T-helper 2 cell treated with Interferon-gamma antibody and Interleukin-4, amounts not matched to agents 5 μg/mL and 100 μg/mL, for 36 hours (primary cell): ENCODE measurements at regions not wholly inside any gene's neighbourhood (a gene's known extent, or its start where the extent isn't known, plus 50 kb on each side); places are given as distances from the start of the nearest gene placed in this dataset.

Experiments used
- DNase-seq: peaks from one replicate; pipeline ENCODE4 v3.0.0; 2021; ENCODE audit warnings: low spot score
- H3K27ac Mint-ChIP-seq: one replicate; pipeline ENCODE4 v1.8.0; 2021; ENCODE audit warnings: mild to moderate bottlenecking, mixed read lengths
- H3K27me3 Mint-ChIP-seq: one replicate; pipeline ENCODE4 v1.8.0; 2021; ENCODE audit warnings: low read depth, mixed read lengths
- H3K36me3 Mint-ChIP-seq: one replicate; pipeline ENCODE4 v1.8.0; 2021; ENCODE audit warnings: low read depth, mixed read lengths
- H3K4me1 Mint-ChIP-seq: one replicate; pipeline ENCODE4 v1.8.0; 2021; ENCODE audit warnings: low read depth, mixed read lengths
- H3K4me3 Mint-ChIP-seq: one replicate; pipeline ENCODE4 v1.8.0; 2022; ENCODE audit warnings: mild to moderate bottlenecking, moderate library complexity, mixed read lengths
- H3K9me3 Mint-ChIP-seq: one replicate; pipeline ENCODE4 v1.8.0; 2021; ENCODE audit warnings: mixed read lengths

DNA sequence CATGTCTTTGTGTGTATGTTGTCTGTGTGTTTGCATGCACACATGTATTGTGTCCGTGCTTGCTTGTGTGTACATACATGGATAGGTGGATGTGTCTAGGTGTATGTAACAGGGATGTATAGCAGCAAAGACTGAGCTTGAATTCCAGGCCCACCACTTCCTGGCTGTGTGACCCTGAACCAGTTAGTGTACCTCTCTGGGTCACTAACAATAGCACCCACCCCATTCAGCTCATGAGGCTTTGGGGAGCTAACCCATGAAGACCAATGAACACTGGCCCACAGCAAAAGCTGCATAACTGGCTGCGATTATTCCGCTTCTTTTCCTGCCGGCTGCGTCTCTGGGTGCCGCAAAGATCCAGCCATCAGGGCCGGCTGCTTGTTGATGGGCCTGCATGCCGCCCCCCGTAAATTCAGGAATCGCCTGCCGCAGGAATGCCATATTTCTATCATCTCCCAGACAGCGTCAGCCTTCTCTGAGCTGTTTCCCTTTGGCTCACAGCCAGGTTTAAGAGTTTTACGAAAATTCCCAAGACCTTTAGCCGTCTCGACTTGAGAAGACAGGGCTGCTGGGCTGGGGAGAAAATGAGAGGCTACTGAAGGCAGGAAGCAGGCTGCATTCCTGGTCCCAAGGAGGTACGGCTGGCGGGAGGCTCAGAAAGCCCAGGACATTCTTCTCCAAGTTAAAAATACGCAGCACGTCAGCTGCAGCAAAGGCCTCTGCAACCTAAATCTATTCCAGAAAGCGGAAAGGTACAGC is 224.6 kb downstream of the MN1 start:
- Mint-ChIP-seq H3K4me1 (no peaks in the 10 kb centered on the region), H3K27me3 (no peaks in the 10 kb centered on the region), H3K9me3 (no peaks in the 10 kb centered on the region), H3K4me3 (no peak overlapping the region), H3K27ac (no peak overlapping the region), H3K36me3 (no peaks in the 10 kb centered on the region)
- no peak for DNase-seq

DNA sequence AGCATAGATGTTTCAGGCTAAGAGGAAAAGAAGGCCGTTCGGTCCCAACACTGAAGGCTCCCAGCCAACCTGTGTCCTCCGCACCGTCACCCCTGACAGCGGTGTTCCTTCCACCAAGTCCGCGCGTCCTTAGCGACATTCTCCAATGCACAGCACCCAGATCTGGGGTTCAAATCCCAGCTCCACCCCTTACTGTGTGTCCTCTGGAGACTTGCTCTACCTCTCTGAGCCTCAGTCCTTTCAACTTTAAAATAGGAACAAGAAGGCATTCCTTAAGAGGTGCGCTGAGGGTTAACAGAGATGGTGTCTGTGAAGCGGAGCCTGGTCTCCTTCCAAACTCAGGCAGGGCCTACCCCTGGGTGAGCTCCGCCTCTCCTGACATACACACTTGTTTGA is 224.0 kb downstream of the MN1 start:
- Mint-ChIP-seq H3K4me3 (no peak overlapping the region), H3K36me3 (no peaks in the 10 kb centered on the region), H3K27ac (no peak overlapping the region), H3K4me1 (no peaks in the 10 kb centered on the region), H3K9me3 (no peaks in the 10 kb centered on the region), H3K27me3 (no peaks in the 10 kb centered on the region)
- no peak for DNase-seq

DNA sequence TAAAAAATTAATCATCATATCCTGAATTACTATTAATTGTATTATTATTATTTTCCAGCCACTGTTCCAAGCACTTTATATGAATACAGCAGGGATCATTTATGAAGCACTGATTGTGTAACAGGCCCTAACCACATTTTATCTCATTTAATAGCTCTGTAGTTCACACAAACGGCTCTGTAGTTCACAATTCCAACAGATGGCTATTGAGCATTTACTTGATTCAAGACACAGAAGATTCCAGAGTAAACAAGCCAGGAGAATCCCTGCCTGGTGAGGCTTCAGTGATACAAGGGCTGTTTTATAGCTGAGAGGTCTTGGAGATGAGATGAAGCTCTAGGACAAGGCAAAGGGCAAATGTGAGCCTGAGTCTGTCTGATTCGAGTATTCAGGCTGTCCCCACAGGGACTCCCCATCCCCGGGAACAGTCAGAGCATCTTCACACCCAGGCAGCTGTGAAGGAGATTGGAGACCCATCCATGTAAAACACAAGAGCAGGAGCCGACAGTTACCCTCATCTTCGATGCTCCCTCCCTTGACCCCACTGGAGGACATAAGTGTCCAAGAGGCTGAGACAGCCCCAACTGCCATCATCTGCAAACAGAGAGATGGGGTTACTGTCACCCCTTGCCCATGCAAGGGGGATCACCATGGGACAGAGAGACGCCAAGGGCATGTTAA is 222.5 kb downstream of the MN1 start:
- no peak overlapping the region for H3K27ac Mint-ChIP-seq
- H3K27me3 Mint-ChIP-seq = no peaks in the 10 kb centered on the region
- no peak for DNase-seq
- H3K4me3 Mint-ChIP-seq = no peak overlapping the region
- H3K9me3 Mint-ChIP-seq = no peaks in the 10 kb centered on the region
- no peaks in the 10 kb centered on the region for H3K36me3 Mint-ChIP-seq
- no peaks in the 10 kb centered on the region for H3K4me1 Mint-ChIP-seq

GRCh38 chr22:27580311-27580897 is 221.2 kb downstream of the MN1 start:
- Mint-ChIP-seq H3K27ac (no peak overlapping the region), H3K9me3 (no peaks in the 10 kb centered on the region), H3K4me3 (no peak overlapping the region), H3K4me1 (no peaks in the 10 kb centered on the region), H3K36me3 (no peaks in the 10 kb centered on the region), H3K27me3 (no peaks in the 10 kb centered on the region)
- DNase-seq = no peak

GRCh38 chr22:27581236-27581635 is 220.3 kb downstream of the MN1 start:
- no peak for DNase-seq
- Mint-ChIP-seq H3K4me1 (no peaks in the 10 kb centered on the region), H3K36me3 (no peaks in the 10 kb centered on the region), H3K27me3 (no peaks in the 10 kb centered on the region), H3K27ac (no peak overlapping the region), H3K9me3 (no peaks in the 10 kb centered on the region), H3K4me3 (no peak overlapping the region)

GRCh38 chr22:27581688-27582087 is 219.9 kb downstream of the MN1 start:
- H3K4me3 Mint-ChIP-seq = no peak overlapping the region
- no peaks in the 10 kb centered on the region for H3K36me3 Mint-ChIP-seq
- no peaks in the 10 kb centered on the region for H3K4me1 Mint-ChIP-seq
- H3K27ac Mint-ChIP-seq = no peak overlapping the region
- no peaks in the 10 kb centered on the region for H3K27me3 Mint-ChIP-seq
- H3K9me3 Mint-ChIP-seq = no peaks in the 10 kb centered on the region
- DNase-seq = no peak

DNA sequence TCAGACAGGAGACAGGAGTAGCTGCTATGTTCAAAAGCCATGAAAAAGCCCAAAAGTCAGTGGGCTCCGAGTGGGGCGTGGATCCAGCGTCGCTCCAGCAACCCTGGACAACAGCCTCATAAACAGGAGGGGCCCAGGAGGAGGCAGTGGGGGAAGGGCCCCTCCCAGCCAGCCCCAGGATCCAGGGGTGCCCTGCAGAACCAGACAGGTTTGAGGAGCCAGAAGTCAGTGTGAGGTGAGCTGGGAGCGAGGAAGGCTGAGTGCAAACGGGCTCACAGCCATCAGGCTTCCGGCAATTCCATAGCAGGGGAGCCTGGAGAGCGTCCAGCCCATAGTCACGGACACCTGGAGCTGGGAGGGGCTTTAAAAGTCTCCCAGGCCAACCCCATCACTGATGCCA is 217.7 kb downstream of the MN1 start:
- Mint-ChIP-seq H3K36me3 (no peaks in the 10 kb centered on the region), H3K27me3 (no peaks in the 10 kb centered on the region), H3K9me3 (no peaks in the 10 kb centered on the region), H3K27ac (no peak overlapping the region), H3K4me1 (no peaks in the 10 kb centered on the region), H3K4me3 (no peak overlapping the region)
- DNase-seq = no peak

DNA sequence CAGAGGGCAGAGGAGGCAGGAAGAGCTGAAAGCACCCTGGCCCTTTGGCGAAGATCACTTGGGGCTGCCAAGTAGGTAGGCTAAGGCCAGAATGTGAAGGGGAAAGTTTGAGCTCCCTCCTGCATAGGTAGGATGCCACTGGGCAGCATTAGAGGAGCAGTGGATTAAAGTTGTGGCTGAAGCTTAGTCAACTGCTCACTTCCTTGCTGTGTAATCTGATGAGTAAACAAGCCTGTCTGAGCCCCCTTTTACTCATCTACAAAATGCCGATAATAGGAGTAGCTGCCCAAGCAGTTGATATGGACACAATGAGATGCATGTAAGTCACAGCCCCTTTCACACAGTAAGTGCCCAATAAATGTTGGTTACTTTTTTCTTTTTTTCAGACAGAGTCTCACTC is 216.4 kb downstream of the MN1 start:
- Mint-ChIP-seq H3K36me3 (no peaks in the 10 kb centered on the region), H3K9me3 (no peaks in the 10 kb centered on the region), H3K4me1 (no peaks in the 10 kb centered on the region), H3K27me3 (no peaks in the 10 kb centered on the region), H3K27ac (no peak overlapping the region), H3K4me3 (no peak overlapping the region)
- DNase-seq = no peak

- Mint-ChIP-seq H3K4me1 (no peaks in the 10 kb centered on the region), H3K36me3 (no peaks in the 10 kb centered on the region)
- no peak for DNase-seq
Measured at GRCh38 chr22:27588268-27588667, 213.3 kb downstream of the MN1 start.

GRCh38 chr22:27588915-27589314 is 212.6 kb downstream of the MN1 start:
- H3K27ac Mint-ChIP-seq = no peak overlapping the region
- DNase-seq = no peak
- no peaks in the 10 kb centered on the region for H3K36me3 Mint-ChIP-seq
- H3K9me3 Mint-ChIP-seq = no peaks in the 10 kb centered on the region
- H3K4me1 Mint-ChIP-seq = no peaks in the 10 kb centered on the region
- H3K27me3 Mint-ChIP-seq = no peaks in the 10 kb centered on the region
- no peak overlapping the region for H3K4me3 Mint-ChIP-seq

More at GRCh38 chr22:27588268-27588667, 213.3 kb downstream of the MN1 start:
- H3K27ac Mint-ChIP-seq = no peak overlapping the region
- no peaks in the 10 kb centered on the region for H3K9me3 Mint-ChIP-seq
- H3K27me3 Mint-ChIP-seq = no peaks in the 10 kb centered on the region
- no peak overlapping the region for H3K4me3 Mint-ChIP-seq

DNA sequence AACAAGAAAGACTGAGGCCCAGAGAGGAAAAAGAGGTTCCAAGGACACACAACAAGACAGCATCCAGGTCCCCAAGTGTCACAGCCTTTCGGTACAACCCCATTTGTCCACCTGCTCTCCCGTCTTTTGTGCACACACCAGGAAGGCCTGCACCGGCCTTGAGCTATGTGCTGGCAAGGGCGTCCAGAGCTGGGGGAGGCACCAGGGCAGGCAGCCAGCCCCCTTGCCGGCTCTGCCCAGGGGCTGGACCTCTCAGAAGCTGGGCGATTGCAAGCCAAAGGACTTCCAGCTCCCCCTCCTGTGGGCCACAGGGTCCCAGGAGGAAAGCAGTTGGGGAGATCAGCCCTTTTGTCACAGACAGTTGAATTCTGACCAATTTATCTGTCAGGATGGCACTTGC is 210.5 kb downstream of the MN1 start:
- Mint-ChIP-seq H3K4me1 (no peaks in the 10 kb centered on the region), H3K4me3 (no peak overlapping the region), H3K36me3 (no peaks in the 10 kb centered on the region), H3K27me3 (no peaks in the 10 kb centered on the region), H3K9me3 (no peaks in the 10 kb centered on the region), H3K27ac (no peak overlapping the region)
- DNase-seq = no peak

- Mint-ChIP-seq H3K4me1 (no peaks in the 10 kb centered on the region), H3K36me3 (no peaks in the 10 kb centered on the region), H3K27ac (no peak overlapping the region), H3K27me3 (no peaks in the 10 kb centered on the region), H3K4me3 (no peak overlapping the region), H3K9me3 (no peaks in the 10 kb centered on the region)
- DNase-seq = no peak
Measured at GRCh38 chr22:27593378-27593777, 208.2 kb downstream of the MN1 start.

GRCh38 chr22:27594020-27594419 is 207.5 kb downstream of the MN1 start:
- DNase-seq = no peak
- Mint-ChIP-seq H3K27me3 (no peaks in the 10 kb centered on the region), H3K36me3 (no peaks in the 10 kb centered on the region), H3K27ac (no peak overlapping the region), H3K4me1 (no peaks in the 10 kb centered on the region), H3K4me3 (no peak overlapping the region), H3K9me3 (no peaks in the 10 kb centered on the region)

- no peak for DNase-seq
- H3K36me3 Mint-ChIP-seq = no peaks in the 10 kb centered on the region
- H3K4me3 Mint-ChIP-seq = no peak overlapping the region
- no peak overlapping the region for H3K27ac Mint-ChIP-seq
- no peaks in the 10 kb centered on the region for H3K27me3 Mint-ChIP-seq
- H3K4me1 Mint-ChIP-seq = no peaks in the 10 kb centered on the region
- no peaks in the 10 kb centered on the region for H3K9me3 Mint-ChIP-seq
Measured at GRCh38 chr22:27594474-27595134, 207.0 kb downstream of the MN1 start.
